Nephron (organoid): ENCODE measurements at regions not wholly inside any gene's neighbourhood (a gene's known extent, or its start where the extent isn't known, plus 50 kb on each side); places are given as distances from the start of the nearest gene placed in this dataset.

ENCODE experiments used
- H3K27ac Mint-ChIP-seq, 3 experiments: 2 replicates each; pipeline ENCODE4 v1.8.0; 2020; ENCODE audit warnings: mixed read lengths in 3 of 3, mild to moderate bottlenecking in 2 of 3, moderate library complexity in 1 of 3
- H3K27me3 Mint-ChIP-seq: 2 replicates; pipeline ENCODE4 v1.8.0; 2021; ENCODE audit warnings: low read depth, mild to moderate bottlenecking, moderate library complexity, mixed read lengths
- H3K36me3 Mint-ChIP-seq: 2 replicates; pipeline ENCODE4 v1.8.0; 2020; ENCODE audit warnings: low read depth, mixed read lengths
- H3K4me1 Mint-ChIP-seq: 2 replicates; pipeline ENCODE4 v1.8.0; 2020; ENCODE audit warnings: mixed read lengths
- H3K4me3 Mint-ChIP-seq, 3 experiments: 2 replicates each; pipeline ENCODE4 v1.8.0; 2020; ENCODE audit warnings: mild to moderate bottlenecking in 3 of 3, mixed read lengths in 3 of 3, moderate library complexity in 2 of 3
- H3K9me3 Mint-ChIP-seq: 2 replicates; pipeline ENCODE4 v1.8.0; 2020; ENCODE audit warnings: mixed read lengths
- TF ChIP-seq, protein P1 (sequence below), 3 experiments: fragments of 200-600 bp; sonication (generic); IDR thresholded peaks; one replicate each; pipeline ENCODE4 v1.5.0; 2021; ENCODE audit warnings: antibody characterized with exemption in 3 of 3; ENCODE audit not compliant: unreplicated experiment in 3 of 3

DNA sequence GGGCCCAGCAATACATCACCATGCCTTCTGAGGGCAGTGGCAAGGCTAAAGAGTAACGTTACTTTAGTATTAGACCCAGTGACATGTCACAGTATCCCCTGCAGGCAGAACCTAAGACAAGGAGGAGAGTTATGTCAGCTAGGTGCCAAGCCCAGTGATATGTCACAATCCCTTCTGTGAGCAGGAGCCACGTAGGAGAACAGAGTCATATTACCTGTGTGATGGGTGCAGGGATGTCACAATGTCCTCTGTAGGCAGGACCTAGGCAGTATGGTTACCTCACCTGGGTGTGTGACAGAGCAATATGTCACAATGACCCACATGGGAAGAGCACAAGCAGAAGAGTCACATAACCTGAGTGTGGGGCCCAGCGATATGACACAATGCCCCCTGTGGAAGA, 121.8 kb downstream of the ZNF675 start:
- H3K27ac Mint-ChIP-seq, result no peak overlapping the region
- H3K9me3 Mint-ChIP-seq, result peaks cover 59% of the 10 kb centered on the region
- H3K36me3 Mint-ChIP-seq, result no peaks in the 10 kb centered on the region
- TF ChIP-seq, protein P1, sequence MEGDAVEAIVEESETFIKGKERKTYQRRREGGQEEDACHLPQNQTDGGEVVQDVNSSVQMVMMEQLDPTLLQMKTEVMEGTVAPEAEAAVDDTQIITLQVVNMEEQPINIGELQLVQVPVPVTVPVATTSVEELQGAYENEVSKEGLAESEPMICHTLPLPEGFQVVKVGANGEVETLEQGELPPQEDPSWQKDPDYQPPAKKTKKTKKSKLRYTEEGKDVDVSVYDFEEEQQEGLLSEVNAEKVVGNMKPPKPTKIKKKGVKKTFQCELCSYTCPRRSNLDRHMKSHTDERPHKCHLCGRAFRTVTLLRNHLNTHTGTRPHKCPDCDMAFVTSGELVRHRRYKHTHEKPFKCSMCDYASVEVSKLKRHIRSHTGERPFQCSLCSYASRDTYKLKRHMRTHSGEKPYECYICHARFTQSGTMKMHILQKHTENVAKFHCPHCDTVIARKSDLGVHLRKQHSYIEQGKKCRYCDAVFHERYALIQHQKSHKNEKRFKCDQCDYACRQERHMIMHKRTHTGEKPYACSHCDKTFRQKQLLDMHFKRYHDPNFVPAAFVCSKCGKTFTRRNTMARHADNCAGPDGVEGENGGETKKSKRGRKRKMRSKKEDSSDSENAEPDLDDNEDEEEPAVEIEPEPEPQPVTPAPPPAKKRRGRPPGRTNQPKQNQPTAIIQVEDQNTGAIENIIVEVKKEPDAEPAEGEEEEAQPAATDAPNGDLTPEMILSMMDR (IDR thresholded peaks at IDR 0.05; ENCODE audit: unreplicated experiment in 3 of 3), result no peak
- no peaks in the 10 kb centered on the region for H3K27me3 Mint-ChIP-seq
- H3K4me3 Mint-ChIP-seq, result no peak overlapping the region
- H3K4me1 Mint-ChIP-seq, result no peaks in the 10 kb centered on the region

- Mint-ChIP-seq H3K27me3 (no peaks in the 10 kb centered on the region), H3K36me3 (peaks cover 5% of the 10 kb centered on the region), H3K4me3 (no peak overlapping the region), H3K4me1 (no peaks in the 10 kb centered on the region), H3K27ac (no peak overlapping the region), H3K9me3 (peaks cover 66% of the 10 kb centered on the region)
- TF ChIP-seq, protein P1 (IDR thresholded peaks at IDR 0.05; ENCODE audit: unreplicated experiment in 3 of 3), result no peak
Measured at GRCh38 chr19:23563326-23563725, 123.7 kb downstream of the ZNF675 start.

GRCh38 chr19:23561341-23561740, 125.7 kb downstream of the ZNF675 start:
- Mint-ChIP-seq H3K4me1 (no peaks in the 10 kb centered on the region), H3K9me3 (peaks cover 62% of the 10 kb centered on the region), H3K27me3 (no peaks in the 10 kb centered on the region), H3K27ac (no peak overlapping the region), H3K36me3 (peaks cover 5% of the 10 kb centered on the region), H3K4me3 (no peak overlapping the region)
- TF ChIP-seq, protein P1 (IDR thresholded peaks at IDR 0.05; ENCODE audit: unreplicated experiment in 3 of 3), result no peak

DNA sequence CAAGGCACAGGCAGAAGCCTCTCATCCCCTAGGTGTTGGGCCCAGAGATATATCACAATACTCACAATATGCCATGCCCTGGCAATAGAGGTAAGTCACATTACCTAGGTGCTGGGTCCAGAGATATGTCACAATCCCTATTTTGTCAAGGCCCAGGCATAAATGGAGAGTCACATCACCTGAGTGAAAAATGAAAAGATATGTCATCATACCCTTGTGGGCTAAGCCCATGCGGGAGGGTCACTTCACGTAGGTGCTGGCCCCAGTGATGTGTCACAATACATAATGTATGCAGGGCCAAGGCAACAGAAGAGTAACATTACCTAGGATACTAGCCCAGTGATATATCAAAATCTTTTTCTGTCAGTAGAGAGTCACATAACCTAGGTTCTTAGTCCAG, 127.0 kb downstream of the ZNF675 start:
- no peak overlapping the region for H3K27ac Mint-ChIP-seq
- H3K4me1 Mint-ChIP-seq, result no peaks in the 10 kb centered on the region
- H3K4me3 Mint-ChIP-seq, result no peak overlapping the region
- TF ChIP-seq, protein P1 (IDR thresholded peaks at IDR 0.05; ENCODE audit: unreplicated experiment in 3 of 3), result no peak
- no peaks in the 10 kb centered on the region for H3K27me3 Mint-ChIP-seq
- H3K36me3 Mint-ChIP-seq, result peaks cover 5% of the 10 kb centered on the region
- H3K9me3 Mint-ChIP-seq, result peaks cover 55% of the 10 kb centered on the region

GRCh38 chr19:23558541-23558940, 128.5 kb downstream of the ZNF675 start:
- no peaks in the 10 kb centered on the region for H3K4me1 Mint-ChIP-seq
- TF ChIP-seq, protein P1 (IDR thresholded peaks at IDR 0.05; ENCODE audit: unreplicated experiment in 3 of 3), result no peak
- no peaks in the 10 kb centered on the region for H3K27me3 Mint-ChIP-seq
- H3K36me3 Mint-ChIP-seq, result peaks cover 5% of the 10 kb centered on the region
- H3K9me3 Mint-ChIP-seq, result peaks cover 41% of the 10 kb centered on the region
- no peak overlapping the region for H3K4me3 Mint-ChIP-seq
- no peak overlapping the region for H3K27ac Mint-ChIP-seq

DNA sequence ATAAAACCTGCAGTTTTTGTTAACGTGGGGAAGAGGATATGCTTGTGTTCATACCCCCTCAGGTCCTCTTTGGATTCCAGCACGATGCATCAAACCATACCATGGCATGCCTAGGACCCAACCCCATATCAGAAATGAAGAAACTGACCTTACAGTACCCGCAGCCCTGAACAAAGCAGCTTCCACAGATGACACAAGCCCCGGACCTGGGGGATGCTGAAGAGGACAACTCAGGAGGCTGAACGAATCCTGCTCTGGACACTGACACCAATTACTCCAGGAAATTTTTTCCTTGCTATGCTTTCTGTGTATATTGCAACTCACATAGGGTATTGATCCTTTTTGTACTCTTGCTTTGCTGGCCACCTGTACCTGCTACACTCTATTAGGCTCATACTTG, 129.6 kb downstream of the ZNF675 start:
- peaks cover 5% of the 10 kb centered on the region for H3K36me3 Mint-ChIP-seq
- no peak overlapping the region for H3K4me3 Mint-ChIP-seq
- no peaks in the 10 kb centered on the region for H3K4me1 Mint-ChIP-seq
- TF ChIP-seq, protein P1 (IDR thresholded peaks at IDR 0.05; ENCODE audit: unreplicated experiment in 3 of 3), result no peak
- H3K27ac Mint-ChIP-seq, result no peak overlapping the region
- H3K9me3 Mint-ChIP-seq, result peaks cover 36% of the 10 kb centered on the region
- H3K27me3 Mint-ChIP-seq, result no peaks in the 10 kb centered on the region
